ENCODE measurements at regions not wholly inside any gene's neighbourhood (a gene's known extent, or its start where the extent isn't known, plus 50 kb on each side); places are given as distances from the start of the nearest gene placed in this dataset.

GRCh38 chr7:156219307-156220077 is 407.2 kb upstream of the SHH start:
- TF ChIP-seq POLR2AphosphoS5 (IDR thresholded peaks at IDR 0.05; ENCODE audit: low read depth, low read length) (no peak), POU2F2 (IDR thresholded peaks at IDR 0.05; ENCODE audit: low read depth, low read length) (no peak)

GRCh38 chr7:156218544-156219306 is 406.5 kb upstream of the SHH start:
- DNase-seq (ENCODE audit: insufficient read length, low spot score) (no peak), FAIRE-seq (no peak)
- TF ChIP-seq TAF1 (IDR thresholded peaks at IDR 0.05; ENCODE audit: low read depth, low read length), result no peak
- no peak for TF ChIP-seq POLR2A (IDR thresholded peaks at IDR 0.05; ENCODE audit: low read depth, low read length)
- TF ChIP-seq POU2F2 (IDR thresholded peaks at IDR 0.05; ENCODE audit: low read depth, low read length), result no peak
- TF ChIP-seq POLR2AphosphoS5 (IDR thresholded peaks at IDR 0.05; ENCODE audit: low read depth, low read length), result no peak
- no peak for TF ChIP-seq PAX5 (IDR thresholded peaks at IDR 0.05; ENCODE audit: insufficient read depth, low read length, severe bottlenecking)
- no peak for TF ChIP-seq SPI1 (IDR thresholded peaks at IDR 0.05; ENCODE audit: low read depth, low read length)

More at GRCh38 chr7:156219307-156220077, 407.2 kb upstream of the SHH start:
- DNase-seq (ENCODE audit: insufficient read length, low spot score) (no peak), FAIRE-seq (no peak)

GRCh38 chr7:156217803-156218202 is 405.5 kb upstream of the SHH start:
- TF ChIP-seq POLR2AphosphoS5 (IDR thresholded peaks at IDR 0.05; ENCODE audit: low read depth, low read length) (no peak), POLR2A (IDR thresholded peaks at IDR 0.05; ENCODE audit: low read depth, low read length) (no peak), POU2F2 (IDR thresholded peaks at IDR 0.05; ENCODE audit: low read depth, low read length) (no peak), SPI1 (IDR thresholded peaks at IDR 0.05; ENCODE audit: low read depth, low read length) (no peak), PAX5 (IDR thresholded peaks at IDR 0.05; ENCODE audit: insufficient read depth, low read length, severe bottlenecking) (no peak), TAF1 (IDR thresholded peaks at IDR 0.05; ENCODE audit: low read depth, low read length) (no peak)
- FAIRE-seq (no peak), DNase-seq (ENCODE audit: insufficient read length, low spot score) (no peak)

- FAIRE-seq (no peak), DNase-seq (ENCODE audit: insufficient read length, low spot score) (no peak)
- TF ChIP-seq POLR2A (IDR thresholded peaks at IDR 0.05; ENCODE audit: low read depth, low read length), result no peak
- TF ChIP-seq PAX5 (IDR thresholded peaks at IDR 0.05; ENCODE audit: insufficient read depth, low read length, severe bottlenecking), result no peak
- TF ChIP-seq POU2F2 (IDR thresholded peaks at IDR 0.05; ENCODE audit: low read depth, low read length), result no peak
- TF ChIP-seq SPI1 (IDR thresholded peaks at IDR 0.05; ENCODE audit: low read depth, low read length), result no peak
- no peak for TF ChIP-seq TAF1 (IDR thresholded peaks at IDR 0.05; ENCODE audit: low read depth, low read length)
- no peak for TF ChIP-seq POLR2AphosphoS5 (IDR thresholded peaks at IDR 0.05; ENCODE audit: low read depth, low read length)
These were observed 396.8 kb upstream of the SHH start for GRCh38 chr7:156209087-156209486.

- no peak for TF ChIP-seq POU2F2 (IDR thresholded peaks at IDR 0.05; ENCODE audit: low read depth, low read length)
- TF ChIP-seq POLR2A (IDR thresholded peaks at IDR 0.05; ENCODE audit: low read depth, low read length), result no peak
- no peak for TF ChIP-seq PAX5 (IDR thresholded peaks at IDR 0.05; ENCODE audit: insufficient read depth, low read length, severe bottlenecking)
- no peak for TF ChIP-seq POLR2AphosphoS5 (IDR thresholded peaks at IDR 0.05; ENCODE audit: low read depth, low read length)
- TF ChIP-seq TAF1 (IDR thresholded peaks at IDR 0.05; ENCODE audit: low read depth, low read length), result no peak
- no peak for TF ChIP-seq SPI1 (IDR thresholded peaks at IDR 0.05; ENCODE audit: low read depth, low read length)
- no peak for FAIRE-seq
- no peak for DNase-seq (ENCODE audit: insufficient read length, low spot score)
These were observed 395.0 kb upstream of the SHH start for GRCh38 chr7:156207306-156207705.

GRCh38 chr7:156206174-156206573 is 393.9 kb upstream of the SHH start:
- DNase-seq (ENCODE audit: insufficient read length, low spot score), result no peak
- TF ChIP-seq TAF1 (IDR thresholded peaks at IDR 0.05; ENCODE audit: low read depth, low read length), result no peak
- TF ChIP-seq POLR2A (IDR thresholded peaks at IDR 0.05; ENCODE audit: low read depth, low read length), result no peak
- TF ChIP-seq PAX5 (IDR thresholded peaks at IDR 0.05; ENCODE audit: insufficient read depth, low read length, severe bottlenecking), result no peak
- no peak for TF ChIP-seq SPI1 (IDR thresholded peaks at IDR 0.05; ENCODE audit: low read depth, low read length)
- no peak for TF ChIP-seq POLR2AphosphoS5 (IDR thresholded peaks at IDR 0.05; ENCODE audit: low read depth, low read length)
- TF ChIP-seq POU2F2 (IDR thresholded peaks at IDR 0.05; ENCODE audit: low read depth, low read length), result no peak
- FAIRE-seq, result no peak

- no peak for TF ChIP-seq POLR2AphosphoS5 (IDR thresholded peaks at IDR 0.05; ENCODE audit: low read depth, low read length)
- TF ChIP-seq TAF1 (IDR thresholded peaks at IDR 0.05; ENCODE audit: low read depth, low read length), result no peak
- no peak for TF ChIP-seq PAX5 (IDR thresholded peaks at IDR 0.05; ENCODE audit: insufficient read depth, low read length, severe bottlenecking)
- no peak for TF ChIP-seq POLR2A (IDR thresholded peaks at IDR 0.05; ENCODE audit: low read depth, low read length)
- TF ChIP-seq SPI1 (IDR thresholded peaks at IDR 0.05; ENCODE audit: low read depth, low read length), result no peak
- TF ChIP-seq POU2F2 (IDR thresholded peaks at IDR 0.05; ENCODE audit: low read depth, low read length), result no peak
- no peak for DNase-seq (ENCODE audit: insufficient read length, low spot score)
- no peak for FAIRE-seq
These were observed 392.6 kb upstream of the SHH start for GRCh38 chr7:156204820-156205219.

- TF ChIP-seq POU2F2 (IDR thresholded peaks at IDR 0.05; ENCODE audit: low read depth, low read length), result no peak
- TF ChIP-seq POLR2A (IDR thresholded peaks at IDR 0.05; ENCODE audit: low read depth, low read length), result no peak
- no peak for TF ChIP-seq SPI1 (IDR thresholded peaks at IDR 0.05; ENCODE audit: low read depth, low read length)
- no peak for TF ChIP-seq POLR2AphosphoS5 (IDR thresholded peaks at IDR 0.05; ENCODE audit: low read depth, low read length)
- TF ChIP-seq PAX5 (IDR thresholded peaks at IDR 0.05; ENCODE audit: insufficient read depth, low read length, severe bottlenecking), result no peak
- no peak for TF ChIP-seq TAF1 (IDR thresholded peaks at IDR 0.05; ENCODE audit: low read depth, low read length)
- FAIRE-seq, result no peak
- DNase-seq (ENCODE audit: insufficient read length, low spot score), result no peak
These were observed 391.7 kb upstream of the SHH start for GRCh38 chr7:156203923-156204322.

GRCh38 chr7:156198277-156198676 is 386.0 kb upstream of the SHH start:
- TF ChIP-seq POU2F2 (IDR thresholded peaks at IDR 0.05; ENCODE audit: low read depth, low read length), result no peak
- no peak for FAIRE-seq
- DNase-seq (ENCODE audit: insufficient read length, low spot score), result no peak
